Uterus (tissue), 2 donors: ENCODE measurements at regions not wholly inside any gene's neighbourhood (a gene's known extent, or its start where the extent isn't known, plus 50 kb on each side); places are given as distances from the start of the nearest gene placed in this dataset.

Experiments
- CTCF ChIP-seq, 4 experiments: fragments of 200-600 bp in 2 of 4; fragments of 450-650 bp in 2 of 4; sonication (generic) in 2 of 4; IDR thresholded peaks; one replicate each; pipeline ENCODE4 v1.5.1; 2016 to 2019; ENCODE audit warnings: antibody characterized with exemption in 4 of 4, mild to moderate bottlenecking in 2 of 4, moderate library complexity in 1 of 4
- POLR2A ChIP-seq, 2 donors: fragments of 450-650 bp; IDR thresholded peaks; one replicate each; pipeline ENCODE4 v1.6.1; 2016; ENCODE audit warnings: antibody characterized with exemption in 2 of 2, mild to moderate bottlenecking in 1 of 2, moderate library complexity in 1 of 2

GRCh38 chr7:68767462-68767861 is 830.8 kb upstream of the AUTS2 start:
- TF ChIP-seq POLR2A (IDR thresholded peaks at IDR 0.05) (no peak), CTCF (IDR thresholded peaks at IDR 0.05) (no peak)
